GM13976 (cell line): ENCODE measurements at regions not wholly inside any gene's neighbourhood (a gene's known extent, or its start where the extent isn't known, plus 50 kb on each side); places are given as distances from the start of the nearest gene placed in this dataset.

Experiments
- DNase-seq: peaks from one replicate; pipeline ENCODE4 v3.0.0; 2012; ENCODE audit warnings: low spot score
- in situ Hi-C: fragments of 300-500 bp; cut with MboI; formaldehyde crosslinking; loops from one replicate; pipeline ENCODE4 v1.12.0; 2022; ENCODE audit warnings: low sequenced_read_pairs, mixed read lengths, inconsistent platforms; ENCODE audit not compliant: unreplicated experiment
- TF ChIP-seq, protein P1 (sequence below): IDR thresholded peaks from 2 replicates; pipeline ENCODE4 v1.5.1; 2012; ENCODE audit warnings: borderline replicate concordance, mild to moderate bottlenecking; ENCODE audit not compliant: insufficient read depth; ENCODE audit errors: extremely low read depth, missing control alignments, control extremely low read depth

DNA sequence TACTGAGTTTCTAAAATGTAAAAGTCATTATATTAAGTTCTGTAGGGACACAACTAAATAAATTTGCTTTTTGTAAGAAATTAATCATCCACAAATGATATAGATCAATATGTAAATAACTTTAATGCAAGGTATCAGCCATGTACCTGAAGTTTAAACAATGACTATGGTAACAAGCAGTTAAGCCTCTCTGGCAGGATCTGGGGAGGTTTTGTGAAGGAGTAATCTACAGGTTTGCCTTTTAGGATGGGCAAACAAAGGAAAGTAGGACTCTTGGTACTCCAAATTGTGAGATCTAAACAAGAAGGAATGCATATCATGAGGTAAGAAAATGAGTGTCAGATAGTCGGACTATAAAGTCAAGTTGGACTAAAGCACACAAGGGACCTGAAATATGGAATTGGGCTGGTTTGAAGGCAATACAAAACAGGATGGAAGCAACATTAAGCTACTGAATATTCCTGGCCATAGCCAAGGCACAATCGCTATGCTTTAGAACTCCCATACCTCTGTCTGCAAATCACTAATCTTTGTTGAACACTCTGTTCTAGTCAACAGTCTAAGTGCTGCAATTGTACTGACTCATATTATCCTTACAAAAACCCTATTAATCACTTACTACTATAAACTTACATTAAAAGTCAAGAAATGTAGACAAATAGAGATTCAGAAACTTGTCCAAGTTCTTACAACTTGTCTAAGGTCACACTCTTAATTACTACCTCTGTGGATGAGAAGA, 412.8 kb downstream of the DIPK2A start:
- no peak for DNase-seq
- TF ChIP-seq, protein P1, sequence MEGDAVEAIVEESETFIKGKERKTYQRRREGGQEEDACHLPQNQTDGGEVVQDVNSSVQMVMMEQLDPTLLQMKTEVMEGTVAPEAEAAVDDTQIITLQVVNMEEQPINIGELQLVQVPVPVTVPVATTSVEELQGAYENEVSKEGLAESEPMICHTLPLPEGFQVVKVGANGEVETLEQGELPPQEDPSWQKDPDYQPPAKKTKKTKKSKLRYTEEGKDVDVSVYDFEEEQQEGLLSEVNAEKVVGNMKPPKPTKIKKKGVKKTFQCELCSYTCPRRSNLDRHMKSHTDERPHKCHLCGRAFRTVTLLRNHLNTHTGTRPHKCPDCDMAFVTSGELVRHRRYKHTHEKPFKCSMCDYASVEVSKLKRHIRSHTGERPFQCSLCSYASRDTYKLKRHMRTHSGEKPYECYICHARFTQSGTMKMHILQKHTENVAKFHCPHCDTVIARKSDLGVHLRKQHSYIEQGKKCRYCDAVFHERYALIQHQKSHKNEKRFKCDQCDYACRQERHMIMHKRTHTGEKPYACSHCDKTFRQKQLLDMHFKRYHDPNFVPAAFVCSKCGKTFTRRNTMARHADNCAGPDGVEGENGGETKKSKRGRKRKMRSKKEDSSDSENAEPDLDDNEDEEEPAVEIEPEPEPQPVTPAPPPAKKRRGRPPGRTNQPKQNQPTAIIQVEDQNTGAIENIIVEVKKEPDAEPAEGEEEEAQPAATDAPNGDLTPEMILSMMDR, result no peak
- in situ Hi-C loops, result no loop called here

DNA sequence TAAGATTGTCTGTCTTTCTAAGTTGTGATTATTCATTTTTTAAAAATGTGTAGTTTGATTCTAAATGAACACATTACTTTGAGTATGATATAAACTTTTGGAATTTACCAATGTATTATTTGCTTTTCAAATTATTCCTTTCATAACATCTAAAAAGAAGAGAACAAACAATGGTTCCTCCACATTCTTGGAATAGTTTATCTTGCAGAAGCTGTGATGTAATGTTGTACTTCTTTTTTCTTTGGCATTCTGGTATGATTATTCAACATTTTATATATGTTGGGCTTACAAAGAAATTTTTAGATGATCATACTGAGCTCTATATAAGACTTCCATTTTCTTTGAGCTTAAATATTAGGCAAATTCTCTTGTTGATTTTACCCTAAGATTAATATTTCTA, 419.2 kb downstream of the DIPK2A start:
- no peak for DNase-seq
- TF ChIP-seq, protein P1, result no peak
- in situ Hi-C loops, result no loop called here

DNA sequence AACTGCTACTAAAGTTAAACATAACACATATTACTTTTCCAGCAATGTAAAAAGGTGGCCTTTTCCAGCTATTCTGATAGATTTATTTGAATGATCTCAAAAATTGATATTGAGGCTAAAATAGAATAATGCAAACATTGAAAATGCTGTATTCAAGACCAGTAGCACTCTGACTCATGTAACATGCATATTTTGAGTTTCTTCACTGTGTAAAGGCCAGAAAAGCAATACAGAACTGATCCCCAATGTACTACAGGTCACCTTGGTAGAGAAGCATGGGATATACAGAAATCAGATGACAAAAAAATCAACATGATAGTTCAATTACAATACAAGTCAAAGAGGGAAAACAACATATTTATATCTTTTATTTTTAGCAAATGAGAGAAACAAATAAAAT, 419.6 kb downstream of the DIPK2A start:
- in situ Hi-C loops, result no loop called here
- DNase-seq, result no peak
- TF ChIP-seq, protein P1, result no peak

DNA sequence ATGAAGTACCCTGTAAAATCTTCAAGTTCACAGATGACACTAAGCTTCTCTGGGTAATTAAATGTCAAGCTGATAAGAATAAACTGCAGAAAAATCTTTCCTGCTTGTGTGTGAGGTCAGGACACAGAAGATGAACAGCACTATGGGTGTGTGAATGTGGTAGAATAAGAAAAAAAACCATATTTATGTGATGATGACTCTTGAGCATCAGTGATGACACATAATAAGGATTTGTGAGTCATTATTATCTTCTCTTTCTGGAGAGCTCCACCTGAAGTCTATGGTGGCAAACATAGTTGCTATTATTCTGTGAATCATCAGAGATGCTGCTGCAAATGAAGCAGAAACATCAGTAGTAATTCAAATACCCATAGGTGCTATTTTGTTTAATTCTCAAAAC, 422.4 kb downstream of the DIPK2A start:
- in situ Hi-C loops, result no loop called here
- no peak for DNase-seq
- TF ChIP-seq, protein P1, result no peak

DNA sequence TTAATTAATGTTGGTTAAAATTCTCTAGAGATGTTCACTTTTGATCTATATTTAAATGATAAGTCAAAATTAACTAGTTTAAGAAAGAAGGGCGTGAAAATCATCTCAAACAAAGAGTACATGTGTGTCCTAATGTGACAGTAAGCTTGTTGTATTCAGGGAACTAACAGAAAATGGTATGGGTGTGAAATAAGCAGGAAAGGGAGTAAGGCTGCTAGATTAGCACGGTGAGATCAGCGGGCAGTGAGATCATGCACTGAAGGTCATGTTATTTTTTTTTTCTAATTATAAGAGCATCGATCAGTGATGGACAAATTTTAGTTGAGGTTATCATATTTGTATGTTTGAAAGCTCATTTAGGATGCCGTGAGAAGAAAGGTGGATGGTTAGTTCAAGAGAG, 430.8 kb downstream of the DIPK2A start:
- TF ChIP-seq, protein P1, result no peak
- in situ Hi-C loops, result no loop called here
- no peak for DNase-seq

DNA sequence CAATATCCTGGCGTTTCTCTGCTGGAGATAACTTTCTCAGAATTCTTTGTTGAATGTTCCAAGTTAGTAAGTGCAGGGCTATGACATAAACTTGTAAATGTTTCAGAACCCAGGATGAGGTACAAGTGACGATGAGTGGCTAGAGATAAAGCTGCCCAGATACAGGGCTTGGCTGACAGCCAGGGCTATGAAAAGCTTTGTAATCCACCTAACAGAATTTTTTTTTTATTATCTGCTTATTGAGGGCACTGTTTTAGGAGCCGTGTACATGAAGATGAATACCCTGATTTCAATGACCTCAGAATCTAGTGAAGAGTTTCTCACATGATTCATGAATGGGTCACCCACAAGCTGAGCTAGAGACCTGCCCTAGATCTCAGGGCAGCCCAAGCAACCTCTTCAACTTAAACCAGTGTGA, 431.4 kb downstream of the DIPK2A start:
- TF ChIP-seq, protein P1, result no peak
- no peak for DNase-seq
- in situ Hi-C loops, result no loop called here
